OCI-LY1 (cell line): ENCODE measurements at regions not wholly inside any gene's neighbourhood (a gene's known extent, or its start where the extent isn't known, plus 50 kb on each side); places are given as distances from the start of the nearest gene placed in this dataset.

Experiments
- H2AFZ ChIP-seq: fragments of 200-600 bp; sonication (generic), shearing (Covaris generic); 2 replicates; pipeline ENCODE4 v1.6.0; 2014; ENCODE audit warnings: antibody characterized with exemption, mild to moderate bottlenecking, low read length
- H3F3A ChIP-seq: fragments of 200-600 bp; sonication (generic), shearing (Covaris generic); 2 replicates; pipeline ENCODE4 v1.6.0; 2014; ENCODE audit warnings: mild to moderate bottlenecking, antibody characterized with exemption, low read length, moderate library complexity; ENCODE audit not compliant: insufficient read depth
- H3K27ac ChIP-seq: fragments of 200-600 bp; sonication (generic); 2 replicates; pipeline ENCODE4 v1.5.1; 2014; ENCODE audit warnings: low read length, mixed run types, mild to moderate bottlenecking, low read depth; ENCODE audit not compliant: poor library complexity, severe bottlenecking
- H3K27me3 ChIP-seq: fragments of 200-600 bp; sonication (generic); 2 replicates; pipeline ENCODE4 v1.6.0; 2014; ENCODE audit warnings: antibody characterized with exemption, mild to moderate bottlenecking, low read length, moderate library complexity; ENCODE audit not compliant: insufficient read depth
- H3K36me3 ChIP-seq: fragments of 200-600 bp; sonication (generic); 2 replicates; pipeline ENCODE4 v1.6.1; 2014; ENCODE audit warnings: mild to moderate bottlenecking, antibody characterized with exemption, low read length, moderate library complexity, mixed read lengths; ENCODE audit not compliant: insufficient read depth
- H3K4me1 ChIP-seq: fragments of 200-600 bp; sonication (generic); 2 replicates; pipeline ENCODE4 v1.5.1; 2014; ENCODE audit warnings: mild to moderate bottlenecking, low read length, moderate library complexity; ENCODE audit not compliant: insufficient read depth, severe bottlenecking
- H3K4me2 ChIP-seq: fragments of 200-600 bp; sonication (generic), shearing (Covaris generic); 2 replicates; pipeline ENCODE4 v1.6.1; 2014; ENCODE audit warnings: low read length
- H3K4me3 ChIP-seq: fragments of 200-600 bp; sonication (generic); 2 replicates; pipeline ENCODE4 v1.5.1; 2014; ENCODE audit warnings: low read length, low read depth, mild to moderate bottlenecking, mixed read lengths; ENCODE audit not compliant: poor library complexity, severe bottlenecking
- H3K79me2 ChIP-seq: fragments of 200-600 bp; shearing (Covaris generic); 2 replicates; pipeline ENCODE4 v1.6.1; 2016; ENCODE audit warnings: mixed run types, low read length, mixed read lengths; ENCODE audit not compliant: insufficient read depth
- H3K9ac ChIP-seq: fragments of 200-600 bp; sonication (generic), shearing (Covaris generic); 2 replicates; pipeline ENCODE4 v1.6.1; 2014; ENCODE audit warnings: mild to moderate bottlenecking, low read length, mixed read lengths
- H3K9me2 ChIP-seq: fragments of 200-600 bp; sonication (generic), shearing (Covaris generic); 2 replicates; pipeline ENCODE4 v1.6.1; 2014; ENCODE audit warnings: low read depth, mild to moderate bottlenecking, low read length, mixed read lengths
- H3K9me3 ChIP-seq: fragments of 200-600 bp; shearing (Covaris generic); 2 replicates; pipeline ENCODE4 v1.6.1; 2014; ENCODE audit warnings: low read length, mixed read lengths
- H4K20me1 ChIP-seq: fragments of 200-600 bp; sonication (generic), shearing (Covaris generic); 2 replicates; pipeline ENCODE4 v1.6.0; 2016; ENCODE audit warnings: mild to moderate bottlenecking, low read length; ENCODE audit not compliant: insufficient read depth
- CTCF ChIP-seq: fragments of 200-600 bp; sonication (generic), shearing (Covaris generic); IDR thresholded peaks from 2 replicates; pipeline ENCODE4 v1.5.1; 2017; ENCODE audit warnings: mild to moderate bottlenecking, antibody characterized with exemption, low read length, moderate library complexity, mixed read lengths
- EZH2 ChIP-seq: fragments of 200-600 bp; sonication (generic), shearing (Covaris generic); IDR thresholded peaks from 2 replicates; pipeline ENCODE4 v1.8.0; 2017; ENCODE audit warnings: borderline replicate concordance, mixed run types, mild to moderate bottlenecking, antibody characterized with exemption, low read length, moderate library complexity, mixed read lengths

GRCh38 chr11:112610996-112611750 lies 350.0 kb upstream of the NCAM1 start:
- Histone ChIP-seq H3K27ac (no peak overlapping the region), H3K9ac (no peak overlapping the region), H3F3A (no peaks in the 10 kb centered on the region), H3K4me3 (no peak overlapping the region), H3K9me2 (no peaks in the 10 kb centered on the region), H3K27me3 (peaks cover 8% of the 10 kb centered on the region; the same call in 1 of the 2 replicates), H3K4me2 (no peak overlapping the region), H3K4me1 (no peaks in the 10 kb centered on the region), H3K79me2 (no peaks in the 10 kb centered on the region), H3K9me3 (no peaks in the 10 kb centered on the region), H2AFZ (no peak overlapping the region), H4K20me1 (no peaks in the 10 kb centered on the region), H3K36me3 (no peaks in the 10 kb centered on the region)
- TF ChIP-seq CTCF (no peak), EZH2 (no peak)

GRCh38 chr11:112611771-112612170 lies 349.4 kb upstream of the NCAM1 start:
- H3K4me3 ChIP-seq = no peak overlapping the region
- TF ChIP-seq EZH2 = no peak
- TF ChIP-seq CTCF = no peak
- H3K79me2 ChIP-seq = no peaks in the 10 kb centered on the region
- H3K9ac ChIP-seq = no peak overlapping the region
- no peaks in the 10 kb centered on the region for H3K9me3 ChIP-seq
- no peaks in the 10 kb centered on the region for H3K9me2 ChIP-seq
- no peaks in the 10 kb centered on the region for H4K20me1 ChIP-seq
- no peak overlapping the region for H3K4me2 ChIP-seq
- H3F3A ChIP-seq = no peaks in the 10 kb centered on the region
- H3K27me3 ChIP-seq = peaks cover 8% of the 10 kb centered on the region; the same call in 1 of the 2 replicates
- H3K4me1 ChIP-seq = no peaks in the 10 kb centered on the region
- no peak overlapping the region for H3K27ac ChIP-seq
- H3K36me3 ChIP-seq = no peaks in the 10 kb centered on the region
- no peak overlapping the region for H2AFZ ChIP-seq

GRCh38 chr11:112612250-112612849 lies 348.9 kb upstream of the NCAM1 start:
- no peak for TF ChIP-seq EZH2
- no peak for TF ChIP-seq CTCF
- Histone ChIP-seq H4K20me1 (no peaks in the 10 kb centered on the region), H3K36me3 (no peaks in the 10 kb centered on the region), H3K27me3 (peaks cover 8% of the 10 kb centered on the region; the same call in 1 of the 2 replicates), H2AFZ (no peak overlapping the region), H3K27ac (no peak overlapping the region), H3K9ac (no peak overlapping the region), H3K79me2 (no peaks in the 10 kb centered on the region), H3K4me2 (no peak overlapping the region), H3K9me2 (no peaks in the 10 kb centered on the region), H3F3A (no peaks in the 10 kb centered on the region), H3K4me3 (no peak overlapping the region), H3K9me3 (no peaks in the 10 kb centered on the region), H3K4me1 (no peaks in the 10 kb centered on the region)
